ENCODE measurements at regions not wholly inside any gene's neighbourhood (a gene's known extent, or its start where the extent isn't known, plus 50 kb on each side); places are given as distances from the start of the nearest gene placed in this dataset.
"Not testable (repeated sequence)": the region's sequence is repeated elsewhere in the genome, so short reads cannot be mapped to it uniquely, and the experiment has no call there.

- not testable (repeated sequence) for TF ChIP-seq CTCF, POLR2A (IDR thresholded peaks at IDR 0.05)
These were observed 592.8 kb downstream of the CBLN4 start for GRCh38 chr20:55412508-55412907.
